WI38 (cell line): ENCODE measurements at regions not wholly inside any gene's neighbourhood (a gene's known extent, or its start where the extent isn't known, plus 50 kb on each side); places are given as distances from the start of the nearest gene placed in this dataset.

Source experiments
- H3K4me3 ChIP-seq: 2 replicates; pipeline ENCODE4 v1.5.1; 2011; ENCODE audit warnings: low read depth, mild to moderate bottlenecking, control low read depth, low read length
- CTCF ChIP-seq: IDR thresholded peaks from 2 replicates; pipeline ENCODE4 v1.5.1; 2012; ENCODE audit warnings: low read depth, mild to moderate bottlenecking, control low read depth, low read length

GRCh38 chr1:88168126-88168525 lies 515.9 kb upstream of the PKN2 start:
- TF ChIP-seq CTCF: no peak
- no peak overlapping the region for H3K4me3 ChIP-seq

- H3K4me3 ChIP-seq: no peak overlapping the region
- no peak for TF ChIP-seq CTCF
Observed at GRCh38 chr1:88169139-88169538, 514.9 kb upstream of the PKN2 start.

- no peak for TF ChIP-seq CTCF
- H3K4me3 ChIP-seq: no peak overlapping the region
Observed at GRCh38 chr1:88169939-88170338, 514.1 kb upstream of the PKN2 start.

GRCh38 chr1:88175120-88175630 lies 508.9 kb upstream of the PKN2 start:
- no peak for TF ChIP-seq CTCF
- H3K4me3 ChIP-seq: no peak overlapping the region

- no peak overlapping the region for H3K4me3 ChIP-seq
- TF ChIP-seq CTCF: no peak
Observed at GRCh38 chr1:88175631-88176226, 508.3 kb upstream of the PKN2 start.

GRCh38 chr1:88179943-88180342 lies 504.1 kb upstream of the PKN2 start:
- TF ChIP-seq CTCF: no peak
- no peak overlapping the region for H3K4me3 ChIP-seq

GRCh38 chr1:88180449-88181108 lies 503.5 kb upstream of the PKN2 start:
- no peak overlapping the region for H3K4me3 ChIP-seq
- TF ChIP-seq CTCF: peak; percentile 56
